ENCODE measurements at regions not wholly inside any gene's neighbourhood (a gene's known extent, or its start where the extent isn't known, plus 50 kb on each side); places are given as distances from the start of the nearest gene placed in this dataset.

DNA sequence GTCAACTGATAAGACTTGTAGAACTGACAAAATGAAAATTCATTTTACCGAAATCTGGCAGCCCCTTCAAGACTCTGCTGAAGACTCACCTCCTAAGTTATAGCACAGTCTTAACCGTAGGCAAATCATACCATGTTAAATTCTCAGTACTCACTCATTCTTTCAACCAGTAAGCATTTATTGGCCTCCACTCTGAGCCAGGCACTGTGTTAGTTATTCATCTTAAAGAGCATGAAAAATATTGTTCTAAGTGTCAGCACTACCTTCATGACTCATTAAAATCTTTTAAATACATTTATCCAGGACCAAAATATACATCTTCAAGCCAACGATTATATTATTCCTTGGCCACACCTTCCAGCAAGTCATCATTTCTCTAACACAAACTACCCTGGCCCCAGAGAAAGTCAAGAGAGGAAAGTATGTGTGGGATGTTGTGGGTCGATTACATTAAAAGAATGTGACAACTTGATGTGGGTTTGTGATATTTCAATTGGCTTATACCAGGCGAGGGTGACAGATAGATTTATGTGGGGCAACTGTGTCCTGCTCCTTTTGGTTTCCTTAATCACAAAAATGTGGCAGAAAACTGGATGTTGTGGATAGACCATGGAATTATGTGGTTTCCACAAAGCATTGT lies 55.0 kb downstream of the TMEM30B start:
- DNase-seq (ENCODE audit: low spot score) = no peak

- DNase-seq (ENCODE audit: low spot score) = no peak
Measured at GRCh38 chr14:61225344-61225743, 55.8 kb downstream of the TMEM30B start.

DNA sequence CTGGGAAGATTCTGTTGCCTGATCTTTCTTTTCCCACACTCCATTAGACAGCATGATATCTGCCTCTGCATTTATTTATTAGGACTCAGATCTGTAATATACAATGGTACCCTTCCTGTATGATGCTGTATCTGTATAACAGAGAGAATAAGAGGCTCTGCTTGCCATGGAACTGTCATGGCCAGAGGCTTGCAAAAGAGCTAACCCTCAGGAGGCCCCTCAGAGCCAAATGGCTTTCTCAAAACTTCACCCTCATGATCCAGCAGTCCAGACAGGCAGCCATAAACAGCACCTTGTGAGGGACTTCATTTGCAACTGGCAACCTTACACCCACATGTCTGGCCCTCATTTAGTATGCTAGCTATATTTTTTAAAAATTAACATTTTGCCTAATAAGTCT lies 57.6 kb downstream of the TMEM30B start:
- no peak for DNase-seq (ENCODE audit: low spot score)

DNA sequence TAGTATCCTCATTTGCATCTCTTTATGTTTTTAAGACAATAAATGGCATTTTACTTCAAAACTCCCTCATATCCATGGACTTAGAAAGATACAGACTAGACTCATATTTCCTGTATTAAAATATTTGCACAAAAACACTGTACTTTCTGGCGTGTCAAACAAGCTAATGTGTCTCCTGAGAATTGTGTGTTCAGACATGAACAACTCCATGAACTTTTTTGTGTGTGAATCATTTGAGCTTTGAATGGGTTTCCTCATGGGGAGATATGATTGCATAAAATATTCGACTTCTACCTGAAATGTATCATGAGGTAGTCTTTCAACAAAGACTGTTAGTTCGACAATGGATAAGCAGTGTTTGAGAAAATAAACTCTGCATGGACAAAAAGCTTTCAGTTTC lies 58.8 kb downstream of the TMEM30B start:
- DNase-seq (ENCODE audit: low spot score) = no peak

GRCh38 chr14:61221906-61222305 lies 59.2 kb downstream of the TMEM30B start:
- no peak for DNase-seq (ENCODE audit: low spot score)

DNA sequence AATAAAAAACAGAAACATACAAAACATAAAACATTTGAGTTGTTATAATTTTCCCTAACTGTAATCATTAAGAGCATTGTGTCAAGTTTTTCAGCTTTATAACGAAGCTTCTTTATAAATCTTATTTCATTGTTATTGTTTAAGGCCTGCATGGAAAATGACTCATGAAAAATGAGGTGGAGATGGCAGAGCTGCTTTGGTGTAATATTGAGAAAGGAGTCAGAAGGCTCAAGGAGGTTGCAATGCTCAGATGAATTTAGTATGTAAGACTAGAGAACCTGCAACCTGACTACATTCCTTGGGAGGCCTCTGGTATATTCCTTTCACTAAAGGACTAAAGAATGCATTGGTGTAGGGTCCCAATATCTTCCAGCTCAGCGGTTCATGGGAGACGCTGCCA lies 61.5 kb downstream of the TMEM30B start:
- no peak for DNase-seq (ENCODE audit: low spot score)

DNA sequence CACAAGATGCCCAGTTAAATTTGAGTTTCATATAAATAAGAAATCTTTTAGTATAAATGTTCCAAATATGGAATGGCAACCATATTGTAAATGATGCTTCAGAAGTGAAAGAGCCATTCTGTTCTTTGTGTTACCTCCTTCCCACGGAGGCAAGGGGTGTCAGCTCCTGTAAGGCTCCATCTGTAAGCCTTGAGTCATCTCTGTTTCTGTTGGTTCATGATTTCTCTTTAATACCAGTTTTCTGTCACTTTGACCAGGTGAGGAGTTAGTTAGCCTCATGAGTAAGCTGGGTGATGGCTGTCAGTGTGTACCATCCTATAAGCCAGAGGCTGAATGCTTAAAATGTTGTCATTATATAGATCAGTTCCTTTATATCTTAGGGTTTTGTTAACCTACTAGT lies 61.9 kb downstream of the TMEM30B start:
- DNase-seq (ENCODE audit: low spot score) = no peak

DNA sequence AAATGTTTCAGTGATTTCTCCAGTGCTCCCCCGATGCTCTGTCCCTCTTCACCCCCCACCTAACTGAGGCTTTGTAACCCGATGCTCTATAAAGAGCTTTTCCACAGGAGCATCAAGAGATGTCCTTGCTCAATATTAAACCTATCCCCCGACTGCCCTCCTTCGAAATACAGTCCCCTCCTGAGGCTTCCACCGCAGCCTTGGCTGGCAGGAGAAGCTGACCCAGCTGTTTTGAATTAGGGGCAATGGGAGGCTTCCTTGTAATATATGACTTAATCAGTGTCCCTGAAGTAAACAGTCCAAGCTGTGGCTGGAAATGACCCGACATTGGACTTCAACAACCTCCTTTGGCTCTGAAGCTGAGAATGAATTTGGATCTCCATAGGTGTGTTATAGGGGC lies 62.4 kb downstream of the TMEM30B start:
- DNase-seq (ENCODE audit: low spot score) = no peak

GRCh38 chr14:61218157-61218556 lies 63.0 kb downstream of the TMEM30B start:
- no peak for DNase-seq (ENCODE audit: low spot score)

DNA sequence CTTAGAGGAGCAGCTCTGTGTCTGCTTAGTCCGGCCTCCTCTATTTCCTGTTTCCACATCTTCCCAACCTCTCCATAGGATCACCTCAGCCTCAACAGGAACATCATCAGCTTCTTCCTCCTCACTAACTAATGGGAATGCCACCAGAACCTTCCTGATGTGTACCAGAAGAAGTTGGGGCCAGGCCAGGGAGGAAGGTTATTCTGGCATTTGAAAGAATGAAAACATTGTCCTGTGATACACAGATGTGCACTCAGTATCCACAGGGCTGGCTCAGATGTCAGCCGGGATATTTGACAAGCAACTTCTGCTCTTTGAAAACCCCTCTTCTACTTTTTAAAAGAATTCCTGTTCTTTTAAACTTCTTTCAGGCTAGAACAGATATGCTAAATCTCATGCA lies 63.6 kb downstream of the TMEM30B start:
- DNase-seq (ENCODE audit: low spot score) = no peak

- no peak for DNase-seq (ENCODE audit: low spot score)
Measured at GRCh38 chr14:61215222-61216020, 65.7 kb downstream of the TMEM30B start.

- no peak for DNase-seq (ENCODE audit: low spot score)
Measured at GRCh38 chr14:61213920-61214319, 67.2 kb downstream of the TMEM30B start.

DNA sequence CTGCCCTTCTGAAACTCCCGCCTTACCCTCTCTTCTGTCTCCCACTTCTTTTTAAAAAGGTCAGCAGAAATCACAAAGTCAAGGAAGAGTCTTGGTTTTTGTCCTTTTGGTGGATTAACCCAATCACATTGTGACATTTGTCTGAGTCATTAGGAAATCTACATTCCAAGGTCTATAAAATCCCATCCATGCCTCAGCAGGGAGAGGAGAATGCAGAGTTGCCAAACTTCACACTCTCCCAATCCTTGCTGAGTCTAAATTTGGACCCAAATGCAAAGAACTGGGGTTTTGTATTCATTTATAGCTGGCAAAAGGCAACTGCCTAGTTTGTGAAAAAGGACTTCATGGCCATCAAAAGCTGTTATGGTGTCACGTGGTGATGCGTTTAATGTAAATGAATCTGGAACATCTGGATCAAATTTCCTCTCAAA lies 67.9 kb downstream of the TMEM30B start:
- DNase-seq (ENCODE audit: low spot score) = no peak

DNA sequence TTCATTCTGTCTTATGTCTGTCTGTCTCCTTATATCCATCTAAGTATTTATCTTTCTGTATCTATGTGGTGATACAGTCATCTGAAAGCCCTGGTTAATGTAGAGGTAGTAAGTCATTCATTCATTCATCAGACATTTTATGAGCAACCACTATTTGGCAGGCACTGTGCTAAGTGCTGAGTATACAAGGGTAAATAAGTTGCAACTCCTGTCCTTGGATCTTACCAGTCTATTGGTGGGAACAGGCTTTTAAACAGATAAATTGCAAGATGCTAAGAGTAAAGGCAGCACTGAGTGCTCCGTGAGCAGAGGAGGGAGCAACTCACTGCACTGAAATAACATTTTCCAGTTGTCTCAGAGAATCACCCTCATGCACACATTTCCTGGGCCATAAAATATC lies 68.6 kb downstream of the TMEM30B start:
- DNase-seq (ENCODE audit: low spot score) = no peak

DNA sequence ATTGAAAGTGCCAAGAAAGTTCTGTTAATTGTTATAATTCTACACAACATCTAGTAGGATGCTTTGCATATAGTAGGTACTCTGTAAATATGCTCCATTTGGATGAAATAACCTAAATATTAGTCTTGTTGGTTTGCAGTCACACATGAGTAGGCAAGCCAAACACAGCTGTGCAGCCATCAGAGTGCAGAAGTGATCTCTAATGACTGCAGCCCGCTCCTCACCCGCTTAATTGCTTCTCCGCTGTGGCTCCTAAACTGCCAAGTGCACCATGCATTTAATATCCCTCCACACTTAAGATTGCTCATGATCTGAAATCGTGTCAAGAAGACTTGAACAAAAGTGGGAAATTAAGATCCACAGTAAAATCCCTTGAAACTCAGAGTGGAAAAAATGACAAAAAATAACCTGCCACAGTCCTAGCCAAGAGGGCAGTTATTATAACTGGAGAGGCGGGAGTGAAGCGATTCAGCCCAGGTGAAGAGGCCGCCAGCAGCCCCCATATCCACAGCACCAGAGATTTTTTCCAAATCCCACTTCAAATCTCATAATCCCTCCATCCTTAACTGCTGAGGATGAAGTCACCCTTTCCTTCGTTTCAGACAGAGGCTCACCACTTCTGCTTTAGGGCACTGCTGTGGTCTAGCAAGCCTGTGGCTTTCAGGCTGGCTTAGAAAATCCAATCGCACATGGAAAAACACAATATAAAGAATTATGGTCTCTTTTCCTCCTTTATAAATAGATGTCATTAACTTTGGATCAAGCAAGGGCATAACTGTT lies 69.5 kb downstream of the TMEM30B start:
- DNase-seq (ENCODE audit: low spot score) = no peak

DNA sequence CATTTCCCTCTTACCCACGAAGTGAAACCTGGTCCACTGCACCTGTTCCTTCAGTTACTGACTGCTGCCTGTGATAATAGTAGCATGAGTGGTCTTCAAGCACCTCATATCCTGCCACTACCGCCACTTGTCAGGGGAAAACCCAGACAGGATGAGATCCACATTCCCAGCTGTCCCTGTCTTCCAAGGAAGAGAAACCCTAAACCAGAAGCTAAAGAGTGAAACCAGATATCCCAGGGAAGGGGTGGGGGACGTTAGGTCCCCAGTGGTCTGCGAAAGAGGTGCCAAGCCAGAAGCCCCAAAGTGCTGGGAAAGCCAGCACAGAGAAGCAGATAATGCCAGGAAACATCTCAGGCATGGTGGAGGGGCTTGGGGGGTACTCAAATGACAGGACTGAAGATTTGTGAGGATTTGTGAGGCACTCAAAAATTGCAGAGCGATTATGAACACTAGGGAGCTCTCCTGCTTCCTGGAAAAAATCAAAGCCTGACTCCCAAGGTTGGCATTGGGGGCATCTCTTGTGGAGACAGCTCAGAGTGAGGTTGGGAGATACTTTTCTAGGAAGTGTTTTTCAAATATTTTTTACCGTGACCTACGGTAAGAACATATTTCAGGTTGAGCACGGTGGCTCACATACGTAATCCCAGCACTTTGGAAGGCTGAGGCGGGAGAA lies 77.9 kb downstream of the TMEM30B start:
- DNase-seq (ENCODE audit: low spot score) = no peak

DNA sequence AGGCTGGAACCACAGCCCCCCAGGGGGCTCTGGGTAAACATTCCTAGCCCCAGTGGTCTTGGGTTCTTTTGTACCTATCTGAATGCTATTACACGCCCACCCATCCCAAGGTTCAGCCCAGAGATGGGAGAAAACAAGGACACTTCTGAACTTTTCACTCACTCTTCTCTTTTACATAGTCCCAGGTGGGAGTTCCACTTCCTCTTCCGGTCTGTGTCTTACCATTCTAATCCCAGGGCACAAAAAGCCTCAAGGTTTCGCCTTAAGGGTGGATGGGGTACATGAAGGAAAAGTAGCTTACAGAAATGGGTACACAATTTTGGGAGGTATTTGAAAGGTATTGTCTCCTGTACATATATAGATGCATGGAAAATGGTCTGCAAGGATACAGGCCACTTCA lies 79.0 kb downstream of the TMEM30B start:
- no peak for DNase-seq (ENCODE audit: low spot score)

GRCh38 chr14:61201171-61201570 lies 80.0 kb downstream of the TMEM30B start:
- DNase-seq (ENCODE audit: low spot score) = no peak

- DNase-seq (ENCODE audit: low spot score) = no peak
Measured at GRCh38 chr14:61197416-61197815, 83.7 kb downstream of the TMEM30B start.

DNA sequence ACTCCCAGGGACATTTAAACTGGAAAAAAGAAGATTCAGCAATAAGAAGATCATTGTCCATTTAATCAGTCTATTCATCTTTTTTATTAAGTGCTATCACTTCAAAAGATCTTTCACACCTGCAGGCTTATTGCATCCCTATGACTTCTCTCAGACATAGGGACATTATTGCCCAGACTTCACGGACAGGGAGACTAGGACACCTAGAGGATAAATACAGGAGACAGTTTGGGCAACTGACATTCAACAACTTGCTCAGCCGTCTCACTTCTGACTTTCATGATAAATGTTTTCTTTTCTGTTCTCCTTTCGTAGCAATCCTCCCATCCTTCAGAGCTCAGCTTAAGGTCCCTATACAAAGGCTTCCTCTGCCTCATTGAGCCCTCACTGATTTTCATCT lies 84.3 kb downstream of the TMEM30B start:
- no peak for DNase-seq (ENCODE audit: low spot score)

- DNase-seq (ENCODE audit: low spot score) = no peak
Measured at GRCh38 chr14:61196034-61196433, 85.1 kb downstream of the TMEM30B start.

DNA sequence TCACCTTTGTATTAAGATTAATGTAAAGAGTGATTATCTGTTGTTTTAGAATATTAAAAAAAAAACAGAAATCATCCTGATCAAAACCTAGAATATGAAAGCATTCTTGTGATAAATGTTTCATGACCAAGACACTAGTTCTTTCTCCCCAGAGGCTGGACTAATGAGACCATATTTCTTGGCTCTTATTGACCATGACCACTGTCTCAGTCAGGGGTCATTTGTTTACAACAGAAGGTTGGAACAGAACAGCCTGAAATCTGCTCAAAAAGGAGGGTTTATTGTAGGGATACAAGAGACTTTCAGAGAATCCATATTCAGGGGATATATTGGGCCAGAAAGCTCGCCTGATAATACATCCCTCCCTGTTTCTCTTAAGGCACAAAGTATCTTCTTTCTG lies 87.7 kb downstream of the TMEM30B start:
- DNase-seq (ENCODE audit: low spot score) = no peak

All from pons (tissue), 1 donor.